MM.1S (cell line): ENCODE measurements at regions not wholly inside any gene's neighbourhood (a gene's known extent, or its start where the extent isn't known, plus 50 kb on each side); places are given as distances from the start of the nearest gene placed in this dataset.

Source experiments
- DNase-seq: peaks from one replicate; pipeline ENCODE4 v3.0.0-alpha.2; 2015
- H2AFZ ChIP-seq: fragments of 300-600 bp; sonication (generic); 2 replicates; pipeline ENCODE4 v1.6.0; 2016; ENCODE audit warnings: antibody characterized with exemption, low read length
- H3F3A ChIP-seq: fragments of 300-600 bp; sonication (generic); 2 replicates; pipeline ENCODE4 v1.6.1; 2016; ENCODE audit warnings: mild to moderate bottlenecking, antibody characterized with exemption, low read length, moderate library complexity, mixed read lengths; ENCODE audit not compliant: insufficient read depth
- H3K27ac ChIP-seq: fragments of 300-600 bp; sonication (generic); 2 replicates; pipeline ENCODE4 v1.5.1; 2016; ENCODE audit warnings: mild to moderate bottlenecking, low read length
- H3K27me3 ChIP-seq: fragments of 300-600 bp; sonication (generic); replicated peaks from 2 replicates; pipeline ENCODE4 v1.6.0; 2016; ENCODE audit warnings: low read length; ENCODE audit not compliant: insufficient read depth
- H3K36me3 ChIP-seq: fragments of 300-600 bp; sonication (generic); replicated peaks from 2 replicates; pipeline ENCODE4 v1.6.1; 2016; ENCODE audit warnings: mild to moderate bottlenecking, low read length, mixed read lengths; ENCODE audit not compliant: insufficient read depth
- H3K4me1 ChIP-seq: fragments of 300-600 bp; sonication (generic); 2 replicates; pipeline ENCODE4 v1.6.1; 2016; ENCODE audit warnings: low read length, mixed read lengths
- H3K4me2 ChIP-seq: fragments of 300-600 bp; sonication (generic); 2 replicates; pipeline ENCODE4 v1.6.0; 2016; ENCODE audit warnings: low read depth, low read length
- H3K4me3 ChIP-seq: fragments of 300-600 bp; sonication (generic); 2 replicates; pipeline ENCODE4 v1.5.1; 2016; ENCODE audit warnings: low read length, mixed read lengths
- H3K79me2 ChIP-seq: fragments of 300-600 bp; sonication (generic); 2 replicates; pipeline ENCODE4 v1.6.1; 2016; ENCODE audit warnings: mixed run types, low read length, mixed read lengths
- H3K9ac ChIP-seq: fragments of 300-600 bp; sonication (generic); 2 replicates; pipeline ENCODE4 v1.6.1; 2016; ENCODE audit warnings: low read length, mixed read lengths
- H3K9me2 ChIP-seq: fragments of 300-600 bp; sonication (generic); replicated peaks from 2 replicates; pipeline ENCODE4 v1.6.1; 2016; ENCODE audit warnings: mild to moderate bottlenecking, low read length, mixed read lengths; ENCODE audit not compliant: insufficient read depth
- H3K9me3 ChIP-seq: fragments of 300-600 bp; sonication (generic); replicated peaks from 2 replicates; pipeline ENCODE4 v1.6.1; 2016; ENCODE audit warnings: mild to moderate bottlenecking, low read length, mixed read lengths; ENCODE audit not compliant: insufficient read depth
- H4K20me1 ChIP-seq: fragments of 300-600 bp; sonication (generic); 2 replicates; pipeline ENCODE4 v1.6.1; 2016; ENCODE audit warnings: mild to moderate bottlenecking, low read length, moderate library complexity, mixed read lengths; ENCODE audit not compliant: insufficient read depth
- CTCF ChIP-seq: fragments of 300-600 bp; sonication (generic); IDR thresholded peaks from 2 replicates; pipeline ENCODE4 v1.5.1; 2016; ENCODE audit warnings: antibody characterized with exemption, low read length, mixed read lengths
- EZH2 ChIP-seq: fragments of 300-600 bp; sonication (generic); optimal IDR thresholded peaks from 2 replicates; pipeline ENCODE3; 2017; ENCODE audit warnings: low read depth, mild to moderate bottlenecking, antibody characterized with exemption, low read length, mixed read lengths
- EZH2phosphoT487 ChIP-seq: fragments of 300-600 bp; sonication (generic); IDR thresholded peaks from 2 replicates; pipeline ENCODE4 v1.6.1; 2018; ENCODE audit warnings: antibody characterized with exemption, low read length

DNA sequence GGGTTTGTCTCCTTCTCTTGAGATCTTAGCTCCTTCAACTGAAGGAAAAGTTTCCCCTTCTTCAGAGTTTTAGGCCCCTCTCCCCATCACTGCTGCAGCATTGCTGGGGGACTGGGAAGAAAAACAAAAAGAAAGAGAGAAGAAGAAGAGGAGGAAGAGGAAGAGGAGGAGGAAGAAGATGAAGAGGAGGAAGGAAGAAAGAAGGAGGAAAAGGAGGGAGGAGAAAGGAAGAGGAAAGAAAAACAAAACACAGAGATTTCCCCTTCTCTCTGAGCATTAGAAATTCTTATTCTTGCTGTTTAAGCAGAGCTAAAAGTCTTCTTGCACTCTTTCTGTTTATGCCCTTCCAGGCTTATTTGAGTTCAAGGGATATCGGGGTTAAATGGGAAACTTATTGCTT, 219.8 kb upstream of the AMIGO2 start:
- Histone ChIP-seq H2AFZ (no peak overlapping the region), H3K36me3 (no peaks in the 10 kb centered on the region), H3K4me2 (no peak overlapping the region), H3F3A (no peaks in the 10 kb centered on the region), H3K4me1 (peaks cover 5% of the 10 kb centered on the region; the same call in 1 of the 2 replicates), H3K27me3 (no peaks in the 10 kb centered on the region), H3K9me2 (no peaks in the 10 kb centered on the region), H3K79me2 (no peaks in the 10 kb centered on the region), H3K9me3 (no peaks in the 10 kb centered on the region), H3K9ac (no peak overlapping the region), H4K20me1 (no peaks in the 10 kb centered on the region), H3K4me3 (no peak overlapping the region), H3K27ac (no peak overlapping the region)
- no peak for DNase-seq
- TF ChIP-seq EZH2phosphoT487 (no peak), EZH2 (no peak), CTCF (no peak)

- Histone ChIP-seq H3K36me3 (no peaks in the 10 kb centered on the region), H3K9me3 (no peaks in the 10 kb centered on the region), H3K4me3 (no peak overlapping the region), H3K79me2 (no peaks in the 10 kb centered on the region), H3K9me2 (no peaks in the 10 kb centered on the region), H2AFZ (no peak overlapping the region), H3K4me1 (peaks cover 5% of the 10 kb centered on the region; the same call in 1 of the 2 replicates), H3F3A (no peaks in the 10 kb centered on the region), H3K9ac (no peak overlapping the region), H4K20me1 (no peaks in the 10 kb centered on the region), H3K27me3 (no peaks in the 10 kb centered on the region), H3K27ac (no peak overlapping the region), H3K4me2 (no peak overlapping the region)
- TF ChIP-seq EZH2 (no peak), EZH2phosphoT487 (no peak), CTCF (no peak)
- DNase-seq = no peak
Measured at GRCh38 chr12:47297993-47298392, 218.2 kb upstream of the AMIGO2 start.

DNA sequence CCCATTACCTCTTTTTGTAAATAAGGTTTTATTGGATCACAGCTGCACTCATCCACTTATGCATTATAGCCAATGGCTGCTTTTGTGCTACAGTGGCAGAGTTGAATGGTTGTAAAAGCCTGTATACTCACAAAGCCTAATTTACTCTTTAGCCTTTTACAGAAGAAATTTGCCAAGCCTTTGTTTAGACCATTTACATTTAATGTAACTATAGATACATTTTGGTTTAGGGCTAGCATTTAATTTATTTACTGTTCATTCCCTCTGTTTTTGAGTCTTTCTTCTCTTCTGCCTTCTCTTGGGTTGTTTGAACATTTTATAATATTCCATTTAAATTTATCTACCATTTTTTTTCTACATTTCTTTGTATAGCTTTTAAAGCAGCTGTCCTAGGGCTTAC, 217.1 kb upstream of the AMIGO2 start:
- no peaks in the 10 kb centered on the region for H3F3A ChIP-seq
- peaks cover 5% of the 10 kb centered on the region; the same call in 1 of the 2 replicates for H3K4me1 ChIP-seq
- no peaks in the 10 kb centered on the region for H3K36me3 ChIP-seq
- H3K27me3 ChIP-seq = no peaks in the 10 kb centered on the region
- no peak overlapping the region for H3K27ac ChIP-seq
- H3K4me2 ChIP-seq = no peak overlapping the region
- no peaks in the 10 kb centered on the region for H3K79me2 ChIP-seq
- no peaks in the 10 kb centered on the region for H3K9me3 ChIP-seq
- TF ChIP-seq CTCF (no peak), EZH2phosphoT487 (no peak), EZH2 (no peak)
- H3K4me3 ChIP-seq = no peak overlapping the region
- no peak overlapping the region for H2AFZ ChIP-seq
- no peaks in the 10 kb centered on the region for H4K20me1 ChIP-seq
- no peak for DNase-seq
- H3K9ac ChIP-seq = no peak overlapping the region
- no peaks in the 10 kb centered on the region for H3K9me2 ChIP-seq
